ENCODE measurements at regions not wholly inside any gene's neighbourhood (a gene's known extent, or its start where the extent isn't known, plus 50 kb on each side); places are given as distances from the start of the nearest gene placed in this dataset.

DNA sequence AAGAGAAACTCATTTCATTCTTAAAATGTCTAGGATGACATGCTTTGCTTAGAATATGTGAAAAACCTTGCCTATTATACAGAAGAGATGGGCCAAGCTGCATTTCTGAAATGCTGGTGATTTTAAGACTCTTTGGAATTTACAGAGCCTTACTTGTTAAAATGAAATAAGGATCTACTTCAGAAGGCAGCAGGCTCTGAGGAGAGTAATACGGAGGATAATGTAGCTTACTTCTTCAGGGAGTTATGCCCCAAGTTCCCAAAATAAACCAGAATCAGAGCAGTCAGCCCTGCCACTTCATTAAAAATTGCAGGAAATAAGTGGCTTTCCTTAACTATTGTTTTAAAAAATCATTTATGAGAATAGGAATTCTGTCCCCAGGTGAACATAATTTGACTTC lies 1000.3 kb upstream of the RAG2 start:
- FAIRE-seq (no peak), DNase-seq (ENCODE audit: insufficient read length) (no peak)
- TF ChIP-seq POLR2AphosphoS5 (IDR thresholded peaks at IDR 0.05; ENCODE audit: low read depth, low read length) (no peak), TAF1 (IDR thresholded peaks at IDR 0.05; ENCODE audit: borderline replicate concordance, low read depth, low read length) (no peak), POLR2A (IDR thresholded peaks at IDR 0.05; ENCODE audit: low read depth, low read length) (no peak)

GRCh38 chr11:37597776-37598175 lies 999.7 kb upstream of the RAG2 start:
- FAIRE-seq (no peak), DNase-seq (ENCODE audit: insufficient read length) (no peak)
- no peak for TF ChIP-seq POLR2A (IDR thresholded peaks at IDR 0.05; ENCODE audit: low read depth, low read length)
- TF ChIP-seq POLR2AphosphoS5 (IDR thresholded peaks at IDR 0.05; ENCODE audit: low read depth, low read length): no peak
- TF ChIP-seq TAF1 (IDR thresholded peaks at IDR 0.05; ENCODE audit: borderline replicate concordance, low read depth, low read length): no peak

DNA sequence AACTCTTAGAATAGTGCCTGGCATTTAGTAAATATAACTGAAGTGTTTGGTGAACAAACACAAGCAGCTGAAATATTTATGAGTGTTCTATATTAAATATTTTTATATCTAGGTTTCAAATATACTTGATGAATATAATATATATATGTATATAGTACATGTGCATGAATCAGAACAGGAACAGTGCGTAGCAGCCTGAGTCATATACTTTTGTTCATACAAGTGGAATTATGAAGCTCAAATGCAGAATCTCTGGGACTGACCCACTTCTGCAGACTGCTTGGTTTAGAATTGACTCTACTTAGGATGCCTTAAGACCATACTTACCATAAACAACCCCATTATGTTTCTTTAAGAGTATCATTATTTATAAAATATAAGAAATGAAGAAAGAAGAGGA lies 997.8 kb upstream of the RAG2 start:
- DNase-seq (ENCODE audit: insufficient read length): no peak

DNA sequence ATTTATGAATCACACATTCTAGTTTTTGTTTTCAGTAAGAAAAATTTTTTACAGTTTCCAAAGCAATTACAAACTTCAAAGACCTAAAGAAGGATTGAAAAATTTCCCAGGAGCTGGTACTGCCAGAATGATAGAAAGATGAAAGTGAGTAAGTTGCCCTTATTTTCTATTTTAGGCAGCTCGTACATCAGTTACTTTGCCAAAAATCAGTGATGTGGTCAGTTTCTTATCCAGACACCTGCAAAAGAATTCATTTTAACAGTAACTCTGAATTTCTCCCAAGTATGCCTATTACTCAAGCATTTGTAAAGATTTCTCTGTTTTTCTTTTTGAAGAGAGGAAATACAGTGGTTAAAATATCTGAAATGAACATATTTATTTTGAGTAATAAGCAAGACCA lies 976.3 kb upstream of the RAG2 start:
- DNase-seq (ENCODE audit: insufficient read length) (no peak), FAIRE-seq (no peak)
- TF ChIP-seq TAF1 (IDR thresholded peaks at IDR 0.05; ENCODE audit: borderline replicate concordance, low read depth, low read length) (no peak), POLR2AphosphoS5 (IDR thresholded peaks at IDR 0.05; ENCODE audit: low read depth, low read length) (no peak), POLR2A (IDR thresholded peaks at IDR 0.05; ENCODE audit: low read depth, low read length) (no peak)

More for the DNA sequence above, 997.8 kb upstream of the RAG2 start:
- TF ChIP-seq TAF1 (IDR thresholded peaks at IDR 0.05; ENCODE audit: borderline replicate concordance, low read depth, low read length) (no peak), POLR2A (IDR thresholded peaks at IDR 0.05; ENCODE audit: low read depth, low read length) (no peak), POLR2AphosphoS5 (IDR thresholded peaks at IDR 0.05; ENCODE audit: low read depth, low read length) (no peak)
- no peak for FAIRE-seq

DNA sequence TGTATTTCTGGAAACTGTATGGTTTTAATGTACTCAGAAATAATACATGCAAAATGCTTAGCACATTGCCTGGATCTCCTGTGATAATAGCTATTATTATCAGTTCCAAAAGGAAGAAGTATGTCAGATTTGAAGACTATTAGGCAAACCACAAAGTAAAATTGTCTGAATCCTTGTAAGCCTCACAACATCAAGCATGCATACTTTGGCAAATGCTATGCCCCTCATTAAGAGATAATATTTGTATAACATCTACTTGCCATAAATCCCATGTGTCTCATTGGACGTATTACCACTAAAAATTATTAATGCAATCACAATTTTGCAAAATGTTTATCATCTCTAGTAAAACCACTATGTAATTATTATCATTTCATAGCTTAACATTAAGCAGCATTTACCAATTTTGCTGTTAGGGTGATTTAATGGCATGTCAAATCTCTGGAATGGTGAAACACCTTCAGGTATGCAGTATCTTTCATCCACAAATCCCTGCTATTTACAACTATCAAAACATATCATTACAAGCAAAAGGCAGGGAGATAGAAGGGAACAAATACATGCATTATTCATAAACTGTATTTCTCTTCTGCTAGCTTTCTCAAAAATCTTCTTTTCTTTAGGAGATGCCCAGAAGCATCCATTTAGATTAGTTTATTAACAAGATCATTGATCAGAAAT lies 974.6 kb upstream of the RAG2 start:
- FAIRE-seq (no peak), DNase-seq (ENCODE audit: insufficient read length) (no peak)
- TF ChIP-seq TAF1 (IDR thresholded peaks at IDR 0.05; ENCODE audit: borderline replicate concordance, low read depth, low read length): no peak
- no peak for TF ChIP-seq POLR2A (IDR thresholded peaks at IDR 0.05; ENCODE audit: low read depth, low read length)
- no peak for TF ChIP-seq POLR2AphosphoS5 (IDR thresholded peaks at IDR 0.05; ENCODE audit: low read depth, low read length)

DNA sequence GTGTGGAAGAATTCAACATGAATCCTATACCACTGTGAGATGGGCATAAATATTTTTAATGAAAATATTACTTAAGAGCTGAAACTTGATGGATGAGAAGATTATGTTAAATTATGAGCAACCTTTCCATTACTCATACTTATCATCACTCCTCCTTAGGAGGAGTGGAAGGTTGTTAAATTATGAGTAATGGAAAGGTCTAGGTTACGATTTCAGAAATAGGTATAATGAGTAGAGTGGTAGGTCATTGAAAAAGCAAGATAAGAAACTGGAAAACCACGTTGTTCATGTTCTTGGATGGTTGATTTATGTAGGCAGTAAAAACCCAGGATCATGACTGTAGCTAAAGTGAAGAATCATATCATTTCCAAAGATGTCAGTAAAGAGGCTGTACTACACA lies 973.2 kb upstream of the RAG2 start:
- FAIRE-seq: no peak
- TF ChIP-seq POLR2A (IDR thresholded peaks at IDR 0.05; ENCODE audit: low read depth, low read length) (no peak), TAF1 (IDR thresholded peaks at IDR 0.05; ENCODE audit: borderline replicate concordance, low read depth, low read length) (no peak), POLR2AphosphoS5 (IDR thresholded peaks at IDR 0.05; ENCODE audit: low read depth, low read length) (no peak)
- DNase-seq (ENCODE audit: insufficient read length): no peak

DNA sequence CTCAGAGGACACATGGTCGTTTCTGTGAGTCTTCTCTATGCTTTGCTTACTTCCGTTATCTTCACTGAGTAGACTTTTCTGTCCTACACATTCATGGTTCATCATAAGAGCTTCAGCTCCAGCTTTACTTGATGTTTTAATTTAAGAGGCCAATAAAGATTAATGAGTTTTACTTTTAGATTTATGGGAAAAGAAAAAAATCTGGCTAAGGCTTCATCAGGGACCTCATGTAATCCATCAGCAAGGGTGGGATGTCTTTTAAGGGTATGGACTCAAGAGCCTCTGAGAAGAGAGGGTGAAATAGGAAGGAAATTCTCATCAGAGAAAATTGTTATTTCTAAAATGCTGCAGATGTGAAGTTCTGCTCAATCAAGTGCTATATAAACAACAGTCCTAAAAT lies 963.0 kb upstream of the RAG2 start:
- TF ChIP-seq POLR2A (IDR thresholded peaks at IDR 0.05; ENCODE audit: low read depth, low read length): no peak
- TF ChIP-seq POLR2AphosphoS5 (IDR thresholded peaks at IDR 0.05; ENCODE audit: low read depth, low read length): no peak
- TF ChIP-seq TAF1 (IDR thresholded peaks at IDR 0.05; ENCODE audit: borderline replicate concordance, low read depth, low read length): no peak
- FAIRE-seq: no peak
- no peak for DNase-seq (ENCODE audit: insufficient read length)

- TF ChIP-seq TAF1 (IDR thresholded peaks at IDR 0.05; ENCODE audit: borderline replicate concordance, low read depth, low read length) (no peak), POLR2AphosphoS5 (IDR thresholded peaks at IDR 0.05; ENCODE audit: low read depth, low read length) (no peak), POLR2A (IDR thresholded peaks at IDR 0.05; ENCODE audit: low read depth, low read length) (no peak)
- DNase-seq (ENCODE audit: insufficient read length) (no peak), FAIRE-seq (no peak)
These were observed 962.3 kb upstream of the RAG2 start for GRCh38 chr11:37560346-37560745.

GRCh38 chr11:37558619-37559210 lies 960.7 kb upstream of the RAG2 start:
- TF ChIP-seq TAF1 (IDR thresholded peaks at IDR 0.05; ENCODE audit: borderline replicate concordance, low read depth, low read length) (no peak), POLR2A (IDR thresholded peaks at IDR 0.05; ENCODE audit: low read depth, low read length) (no peak), POLR2AphosphoS5 (IDR thresholded peaks at IDR 0.05; ENCODE audit: low read depth, low read length) (no peak)
- DNase-seq (ENCODE audit: insufficient read length) (no peak), FAIRE-seq (no peak)

GRCh38 chr11:37557990-37558389 lies 960.0 kb upstream of the RAG2 start:
- no peak for TF ChIP-seq POLR2A (IDR thresholded peaks at IDR 0.05; ENCODE audit: low read depth, low read length)
- no peak for TF ChIP-seq TAF1 (IDR thresholded peaks at IDR 0.05; ENCODE audit: borderline replicate concordance, low read depth, low read length)
- TF ChIP-seq POLR2AphosphoS5 (IDR thresholded peaks at IDR 0.05; ENCODE audit: low read depth, low read length): no peak
- DNase-seq (ENCODE audit: insufficient read length): no peak
- no peak for FAIRE-seq

- no peak for TF ChIP-seq POLR2AphosphoS5 (IDR thresholded peaks at IDR 0.05; ENCODE audit: low read depth, low read length)
- no peak for DNase-seq (ENCODE audit: insufficient read length)
- FAIRE-seq: no peak
These were observed 954.2 kb upstream of the RAG2 start for GRCh38 chr11:37552284-37552683.

DNA sequence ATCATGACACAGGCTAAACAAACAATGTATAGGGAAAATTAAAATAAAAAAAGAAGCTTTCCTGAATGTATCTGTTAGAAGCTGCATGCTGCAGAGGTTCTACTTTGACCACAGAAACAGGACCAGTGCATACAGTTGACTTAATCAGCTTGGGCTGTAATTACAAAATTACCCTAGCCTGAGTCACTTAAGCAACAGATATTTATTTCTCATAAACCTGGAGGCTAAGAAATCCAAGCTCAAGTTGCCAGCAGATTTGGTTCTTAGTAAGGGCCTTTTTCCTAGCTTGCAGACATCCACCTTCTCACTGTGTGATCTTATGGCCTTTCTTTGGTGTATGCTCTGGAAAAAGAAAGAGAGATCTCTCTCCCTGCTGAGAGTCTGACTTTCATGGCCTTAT lies 946.5 kb upstream of the RAG2 start:
- TF ChIP-seq TAF1 (IDR thresholded peaks at IDR 0.05; ENCODE audit: borderline replicate concordance, low read depth, low read length) (no peak), POLR2AphosphoS5 (IDR thresholded peaks at IDR 0.05; ENCODE audit: low read depth, low read length) (no peak), POLR2A (IDR thresholded peaks at IDR 0.05; ENCODE audit: low read depth, low read length) (no peak)
- FAIRE-seq (no peak), DNase-seq (ENCODE audit: insufficient read length) (no peak)
